Activated CD4-positive, alpha-beta T cell treated with anti-CD3 and anti-CD28 coated beads for 36 hours (primary cell): ENCODE measurements at regions not wholly inside any gene's neighbourhood (a gene's known extent, or its start where the extent isn't known, plus 50 kb on each side); places are given as distances from the start of the nearest gene placed in this dataset.
A peak's percentile ranks its signal among the peaks of the same experiment; 100 is the strongest.

Experiments used
- ATAC-seq: fragments of 200-7000 bp; cut with Tn5 transposase; one replicate; pipeline ENCODE4 v1.10.0; 2021; ENCODE audit warnings: mild to moderate bottlenecking, moderate library complexity
- CTCF ChIA-PET: fragments of 350-600 bp; sonication (Branson Sonifier 250); formaldehyde crosslinking; loops from one replicate; lab custom pipeline; 2021; ENCODE audit warnings: antibody characterized with exemption; lab: Charles Lee
- POLR2A ChIA-PET: fragments of 350-600 bp; sonication (Branson Sonifier 250); formaldehyde crosslinking; loops from one replicate; lab custom pipeline; 2021; ENCODE audit warnings: antibody characterized with exemption, inconsistent platforms; lab: Charles Lee
- DNase-seq: peaks from one replicate; pipeline ENCODE4 v3.0.0-alpha.2; 2020
- H3K27ac Mint-ChIP-seq: one replicate; pipeline ENCODE4 v1.8.0; 2021; ENCODE audit warnings: mixed read lengths
- H3K27me3 Mint-ChIP-seq: one replicate; pipeline ENCODE4 v1.8.0; 2021; ENCODE audit warnings: mixed read lengths
- H3K36me3 Mint-ChIP-seq: one replicate; pipeline ENCODE4 v1.8.0; 2021; ENCODE audit warnings: low read depth, mixed read lengths
- H3K4me1 Mint-ChIP-seq: one replicate; pipeline ENCODE4 v1.8.0; 2021; ENCODE audit warnings: mixed read lengths
- H3K4me3 Mint-ChIP-seq: one replicate; pipeline ENCODE4 v1.8.0; 2021; ENCODE audit warnings: mild to moderate bottlenecking, moderate library complexity, mixed read lengths
- H3K9me3 Mint-ChIP-seq: one replicate; pipeline ENCODE4 v1.8.0; 2021; ENCODE audit warnings: low read depth, mixed read lengths
- intact Hi-C, 2 experiments: fragments of 100-400 bp; cut with DNase I in 1 of 2; cut with micrococcal nuclease in 1 of 2; formaldehyde crosslinking; loops; one replicate each; pipeline versions ENCODE4 v1.14.2 to v1.15.1; 2022 to 2024; cut with DNase I, micrococcal nuclease

GRCh38 chr20:56964901-56965300 is 301.5 kb downstream of the BMP7 start:
- DNase-seq (no peak), ATAC-seq (no peak)
- intact Hi-C loops, result no loop called here
- Mint-ChIP-seq H3K27ac (no peak overlapping the region), H3K27me3 (peaks cover 2% of the 10 kb centered on the region), H3K4me3 (no peak overlapping the region), H3K36me3 (no peaks in the 10 kb centered on the region), H3K4me1 (no peaks in the 10 kb centered on the region), H3K9me3 (no peaks in the 10 kb centered on the region)
- ChIA-PET CTCF (no interaction called here), POLR2A (no interaction called here)

- Mint-ChIP-seq H3K4me3 (no peak overlapping the region), H3K36me3 (no peaks in the 10 kb centered on the region), H3K9me3 (no peaks in the 10 kb centered on the region), H3K27me3 (peaks cover 6% of the 10 kb centered on the region), H3K4me1 (no peaks in the 10 kb centered on the region), H3K27ac (no peak overlapping the region)
- intact Hi-C loops, result no loop called here
- ChIA-PET POLR2A (no interaction called here), CTCF (no interaction called here)
- no peak for ATAC-seq
- no peak for DNase-seq
Observed at GRCh38 chr20:56967916-56968315, 298.5 kb downstream of the BMP7 start.

- H3K9me3 Mint-ChIP-seq, result no peaks in the 10 kb centered on the region
- no peak for ATAC-seq
Observed at GRCh38 chr20:56968376-56969048, 297.9 kb downstream of the BMP7 start.

GRCh38 chr20:56974499-56975250 is 291.8 kb downstream of the BMP7 start:
- POLR2A ChIA-PET, result interaction anchor here (0.6 kb wide), 1 partner anchor 423 kb away, joined by 3 read pairs; no protein-coding TSS in a partner anchor
- Mint-ChIP-seq H3K9me3 (no peaks in the 10 kb centered on the region), H3K36me3 (no peaks in the 10 kb centered on the region), H3K27me3 (peaks cover 36% of the 10 kb centered on the region), H3K4me3 (no peak overlapping the region), H3K4me1 (no peaks in the 10 kb centered on the region), H3K27ac (no peak overlapping the region)
- ATAC-seq (no peak), DNase-seq (peak; percentile 56)
- CTCF ChIA-PET, result interaction anchor here (0.8 kb wide), 1 partner anchor 29 kb away, joined by 3 read pairs; no protein-coding TSS in a partner anchor
- intact Hi-C loops, result loop anchor here in 1 of 2 experiments (1.0 to 5.0 kb wide), 2 partner anchors 342 to 424 kb away; no protein-coding TSS in a partner anchor

More at GRCh38 chr20:56968376-56969048, 297.9 kb downstream of the BMP7 start:
- Mint-ChIP-seq H3K27ac (no peak overlapping the region), H3K36me3 (no peaks in the 10 kb centered on the region), H3K4me3 (no peak overlapping the region), H3K4me1 (no peaks in the 10 kb centered on the region), H3K27me3 (peaks cover 11% of the 10 kb centered on the region)
- ChIA-PET POLR2A (no interaction called here), CTCF (no interaction called here)
- intact Hi-C loops, result no loop called here
- no peak for DNase-seq

- H3K27me3 Mint-ChIP-seq, result peaks cover 35% of the 10 kb centered on the region
- no peak overlapping the region for H3K27ac Mint-ChIP-seq
- H3K9me3 Mint-ChIP-seq, result no peaks in the 10 kb centered on the region
- no peak overlapping the region for H3K4me3 Mint-ChIP-seq
- intact Hi-C loops, result no loop called here
- ChIA-PET POLR2A (no interaction called here), CTCF (no interaction called here)
- no peak for DNase-seq
- H3K4me1 Mint-ChIP-seq, result no peaks in the 10 kb centered on the region
- no peaks in the 10 kb centered on the region for H3K36me3 Mint-ChIP-seq
- ATAC-seq, result no peak
Observed at GRCh38 chr20:56975838-56976237, 290.6 kb downstream of the BMP7 start.

- ChIA-PET CTCF (no interaction called here), POLR2A (no interaction called here)
- Mint-ChIP-seq H3K27me3 (peaks cover 35% of the 10 kb centered on the region), H3K4me3 (no peak overlapping the region), H3K27ac (no peak overlapping the region), H3K36me3 (no peaks in the 10 kb centered on the region), H3K9me3 (no peaks in the 10 kb centered on the region), H3K4me1 (no peaks in the 10 kb centered on the region)
- DNase-seq (no peak), ATAC-seq (no peak)
- intact Hi-C loops, result no loop called here
Observed at GRCh38 chr20:56976336-56976735, 290.1 kb downstream of the BMP7 start.

GRCh38 chr20:56978475-56978874 is 288.0 kb downstream of the BMP7 start:
- ChIA-PET CTCF (no interaction called here), POLR2A (no interaction called here)
- DNase-seq (no peak), ATAC-seq (no peak)
- Mint-ChIP-seq H3K27ac (no peak overlapping the region), H3K4me1 (no peaks in the 10 kb centered on the region), H3K9me3 (peaks cover 1% of the 10 kb centered on the region), H3K27me3 (peaks cover 30% of the 10 kb centered on the region), H3K36me3 (no peaks in the 10 kb centered on the region), H3K4me3 (no peak overlapping the region)
- intact Hi-C loops, result no loop called here

- DNase-seq, result no peak
Observed at GRCh38 chr20:56979125-56979524, 287.3 kb downstream of the BMP7 start.

GRCh38 chr20:56981301-56981700 is 285.1 kb downstream of the BMP7 start:
- Mint-ChIP-seq H3K9me3 (peaks cover 10% of the 10 kb centered on the region), H3K27ac (no peak overlapping the region), H3K36me3 (no peaks in the 10 kb centered on the region), H3K4me1 (no peaks in the 10 kb centered on the region), H3K27me3 (peaks cover 10% of the 10 kb centered on the region), H3K4me3 (no peak overlapping the region)
- intact Hi-C loops, result no loop called here
- ChIA-PET CTCF (interaction anchor here (1.1 kb wide), 1 partner anchor 431 kb away, joined by 4 read pairs; no protein-coding TSS in a partner anchor), POLR2A (no interaction called here)
- no peak for DNase-seq
- ATAC-seq, result no peak

More at GRCh38 chr20:56979125-56979524, 287.3 kb downstream of the BMP7 start:
- ATAC-seq, result no peak
- ChIA-PET POLR2A (no interaction called here), CTCF (no interaction called here)
- no peaks in the 10 kb centered on the region for H3K36me3 Mint-ChIP-seq
- intact Hi-C loops, result no loop called here
- H3K27ac Mint-ChIP-seq, result no peak overlapping the region
- no peaks in the 10 kb centered on the region for H3K4me1 Mint-ChIP-seq
- peaks cover 26% of the 10 kb centered on the region for H3K27me3 Mint-ChIP-seq
- no peak overlapping the region for H3K4me3 Mint-ChIP-seq
- H3K9me3 Mint-ChIP-seq, result peaks cover 4% of the 10 kb centered on the region

GRCh38 chr20:56983813-56984212 is 282.6 kb downstream of the BMP7 start:
- no peaks in the 10 kb centered on the region for H3K36me3 Mint-ChIP-seq
- no peak for DNase-seq
- CTCF ChIA-PET, result no interaction called here
- POLR2A ChIA-PET, result no interaction called here
- no peak overlapping the region for H3K4me3 Mint-ChIP-seq
- H3K9me3 Mint-ChIP-seq, result peaks cover 10% of the 10 kb centered on the region
- ATAC-seq, result no peak
- intact Hi-C loops, result no loop called here
- no peak overlapping the region for H3K27ac Mint-ChIP-seq
- no peaks in the 10 kb centered on the region for H3K4me1 Mint-ChIP-seq
- peaks cover 7% of the 10 kb centered on the region for H3K27me3 Mint-ChIP-seq

- ChIA-PET CTCF (interaction anchor here (1.2 kb wide), 1 partner anchor 10 kb away, joined by 3 read pairs; no protein-coding TSS in a partner anchor), POLR2A (no interaction called here)
- H3K27ac Mint-ChIP-seq, result no peak overlapping the region
- no peaks in the 10 kb centered on the region for H3K4me1 Mint-ChIP-seq
- no peaks in the 10 kb centered on the region for H3K36me3 Mint-ChIP-seq
- intact Hi-C loops, result no loop called here
- ATAC-seq (no peak), DNase-seq (no peak)
- peaks cover 10% of the 10 kb centered on the region for H3K9me3 Mint-ChIP-seq
- H3K27me3 Mint-ChIP-seq, result peaks cover 5% of the 10 kb centered on the region
- H3K4me3 Mint-ChIP-seq, result no peak overlapping the region
Observed at GRCh38 chr20:56985066-56985685, 281.3 kb downstream of the BMP7 start.
